ENCODE measurements at regions not wholly inside any gene's neighbourhood (a gene's known extent, or its start where the extent isn't known, plus 50 kb on each side); places are given as distances from the start of the nearest gene placed in this dataset.

DNA sequence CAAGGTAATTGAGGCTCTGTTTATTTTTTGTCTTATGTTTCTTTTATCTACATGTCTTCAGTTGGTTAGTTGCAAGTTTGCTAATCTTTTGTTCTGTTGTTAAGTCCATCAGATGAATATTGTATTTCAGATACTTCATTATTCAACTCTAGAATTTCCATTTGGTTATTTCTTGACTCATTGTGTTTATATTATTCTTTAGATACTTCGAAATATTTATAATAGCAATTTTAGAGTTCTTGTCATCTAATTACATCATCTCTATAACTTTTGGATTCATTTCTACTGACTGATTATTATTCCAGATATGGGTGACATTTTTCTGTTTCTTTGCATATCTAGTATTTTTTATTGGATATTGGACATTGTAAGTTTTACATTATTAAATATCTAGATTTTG lies 405.6 kb downstream of the PLPP3 start:
- TF ChIP-seq, protein P1, sequence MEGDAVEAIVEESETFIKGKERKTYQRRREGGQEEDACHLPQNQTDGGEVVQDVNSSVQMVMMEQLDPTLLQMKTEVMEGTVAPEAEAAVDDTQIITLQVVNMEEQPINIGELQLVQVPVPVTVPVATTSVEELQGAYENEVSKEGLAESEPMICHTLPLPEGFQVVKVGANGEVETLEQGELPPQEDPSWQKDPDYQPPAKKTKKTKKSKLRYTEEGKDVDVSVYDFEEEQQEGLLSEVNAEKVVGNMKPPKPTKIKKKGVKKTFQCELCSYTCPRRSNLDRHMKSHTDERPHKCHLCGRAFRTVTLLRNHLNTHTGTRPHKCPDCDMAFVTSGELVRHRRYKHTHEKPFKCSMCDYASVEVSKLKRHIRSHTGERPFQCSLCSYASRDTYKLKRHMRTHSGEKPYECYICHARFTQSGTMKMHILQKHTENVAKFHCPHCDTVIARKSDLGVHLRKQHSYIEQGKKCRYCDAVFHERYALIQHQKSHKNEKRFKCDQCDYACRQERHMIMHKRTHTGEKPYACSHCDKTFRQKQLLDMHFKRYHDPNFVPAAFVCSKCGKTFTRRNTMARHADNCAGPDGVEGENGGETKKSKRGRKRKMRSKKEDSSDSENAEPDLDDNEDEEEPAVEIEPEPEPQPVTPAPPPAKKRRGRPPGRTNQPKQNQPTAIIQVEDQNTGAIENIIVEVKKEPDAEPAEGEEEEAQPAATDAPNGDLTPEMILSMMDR (conservative IDR thresholded peaks at IDR 0.05; ENCODE audit: low read depth, low read length) = no peak
- no peak for TF ChIP-seq EZH2phosphoT487 (IDR thresholded peaks at IDR 0.05; ENCODE audit: borderline replicate concordance, low read length)
